ENCODE measurements at regions not wholly inside any gene's neighbourhood (a gene's known extent, or its start where the extent isn't known, plus 50 kb on each side); places are given as distances from the start of the nearest gene placed in this dataset.

DNA sequence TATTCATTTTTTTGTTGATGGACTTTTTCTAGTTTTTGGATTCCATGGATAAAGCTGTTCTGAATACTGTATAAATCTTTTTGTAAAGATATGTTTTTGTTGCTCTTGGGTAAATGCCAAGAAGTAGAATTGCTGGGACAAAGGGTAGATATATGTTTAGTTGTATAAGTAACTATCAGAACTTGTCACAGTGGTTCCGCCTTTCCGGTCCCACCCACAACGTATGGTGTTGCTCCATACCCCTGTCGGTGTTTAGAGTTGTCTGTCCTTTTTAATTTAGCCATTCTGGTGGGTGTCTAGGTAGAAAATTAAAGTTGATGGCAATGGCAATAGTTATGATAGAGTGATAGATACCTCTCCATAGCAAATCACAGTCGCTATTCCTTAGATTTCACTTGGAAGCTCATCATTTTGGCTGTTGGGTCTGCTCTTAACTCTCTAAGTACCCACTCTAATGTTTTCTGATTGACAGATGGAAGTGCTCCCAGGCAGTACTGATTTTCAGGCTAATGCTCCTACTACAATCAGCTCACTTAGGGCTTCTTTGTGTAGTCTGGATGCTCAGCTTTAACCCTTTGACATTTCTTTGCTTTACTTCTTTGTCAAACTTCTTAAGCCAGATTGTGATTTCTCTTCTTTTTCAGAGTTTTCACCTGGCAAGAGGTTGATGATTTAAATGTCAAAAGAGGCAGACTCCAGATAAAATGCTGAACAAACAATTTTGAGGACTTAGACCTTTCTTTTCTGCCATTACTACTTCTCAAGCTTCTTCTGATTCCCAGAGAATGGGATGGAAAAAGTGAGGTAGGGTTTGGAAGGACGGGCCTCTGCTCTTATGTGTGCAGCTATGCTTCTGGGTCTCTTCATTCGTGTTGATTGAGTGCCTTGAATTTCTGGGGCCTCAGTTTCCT, 156.4 kb downstream of the AQP4 start (continued):
- TF ChIP-seq, protein P1, sequence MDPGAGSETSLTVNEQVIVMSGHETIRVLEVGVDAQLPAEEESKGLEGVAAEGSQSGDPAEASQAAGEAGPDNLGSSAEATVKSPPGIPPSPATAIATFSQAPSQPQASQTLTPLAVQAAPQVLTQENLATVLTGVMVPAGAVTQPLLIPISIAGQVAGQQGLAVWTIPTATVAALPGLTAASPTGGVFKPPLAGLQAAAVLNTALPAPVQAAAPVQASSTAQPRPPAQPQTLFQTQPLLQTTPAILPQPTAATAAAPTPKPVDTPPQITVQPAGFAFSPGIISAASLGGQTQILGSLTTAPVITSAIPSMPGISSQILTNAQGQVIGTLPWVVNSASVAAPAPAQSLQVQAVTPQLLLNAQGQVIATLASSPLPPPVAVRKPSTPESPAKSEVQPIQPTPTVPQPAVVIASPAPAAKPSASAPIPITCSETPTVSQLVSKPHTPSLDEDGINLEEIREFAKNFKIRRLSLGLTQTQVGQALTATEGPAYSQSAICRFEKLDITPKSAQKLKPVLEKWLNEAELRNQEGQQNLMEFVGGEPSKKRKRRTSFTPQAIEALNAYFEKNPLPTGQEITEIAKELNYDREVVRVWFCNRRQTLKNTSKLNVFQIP (CRISPR knock-in tag; IDR thresholded peaks at IDR 0.05; ENCODE audit: borderline replicate concordance, low read depth) = no peak
- TF ChIP-seq TOX (CRISPR knock-in tag; IDR thresholded peaks at IDR 0.05; ENCODE audit: borderline replicate concordance) = no peak

DNA sequence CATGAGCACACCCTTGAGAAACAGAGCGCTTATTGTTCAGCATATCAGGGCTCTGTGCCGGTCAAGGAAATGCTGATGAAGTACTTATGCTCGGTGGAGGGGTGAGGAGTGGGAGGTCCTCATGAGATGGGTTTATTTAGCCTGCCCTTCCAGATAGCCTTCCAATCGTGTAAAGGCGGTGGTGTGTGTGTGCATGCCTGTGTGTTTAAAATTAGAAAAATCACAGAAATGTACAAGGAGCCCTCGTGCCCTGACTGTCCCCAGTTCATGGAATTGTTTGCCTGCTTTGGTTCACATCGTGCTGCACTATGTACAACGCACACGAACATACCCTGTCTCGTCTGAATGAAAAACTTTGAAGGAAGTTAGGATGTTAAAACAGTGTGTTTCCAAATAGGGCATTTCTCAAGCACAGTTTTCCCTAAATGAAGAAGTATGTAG, 158.6 kb downstream of the AQP4 start:
- ATAC-seq = no peak
- no peak for TF ChIP-seq ZNF70 (CRISPR knock-in tag; IDR thresholded peaks at IDR 0.05)
- TF ChIP-seq, protein P2, sequence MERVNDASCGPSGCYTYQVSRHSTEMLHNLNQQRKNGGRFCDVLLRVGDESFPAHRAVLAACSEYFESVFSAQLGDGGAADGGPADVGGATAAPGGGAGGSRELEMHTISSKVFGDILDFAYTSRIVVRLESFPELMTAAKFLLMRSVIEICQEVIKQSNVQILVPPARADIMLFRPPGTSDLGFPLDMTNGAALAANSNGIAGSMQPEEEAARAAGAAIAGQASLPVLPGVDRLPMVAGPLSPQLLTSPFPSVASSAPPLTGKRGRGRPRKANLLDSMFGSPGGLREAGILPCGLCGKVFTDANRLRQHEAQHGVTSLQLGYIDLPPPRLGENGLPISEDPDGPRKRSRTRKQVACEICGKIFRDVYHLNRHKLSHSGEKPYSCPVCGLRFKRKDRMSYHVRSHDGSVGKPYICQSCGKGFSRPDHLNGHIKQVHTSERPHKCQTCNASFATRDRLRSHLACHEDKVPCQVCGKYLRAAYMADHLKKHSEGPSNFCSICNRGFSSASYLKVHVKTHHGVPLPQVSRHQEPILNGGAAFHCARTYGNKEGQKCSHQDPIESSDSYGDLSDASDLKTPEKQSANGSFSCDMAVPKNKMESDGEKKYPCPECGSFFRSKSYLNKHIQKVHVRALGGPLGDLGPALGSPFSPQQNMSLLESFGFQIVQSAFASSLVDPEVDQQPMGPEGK (CRISPR knock-in tag; IDR thresholded peaks at IDR 0.05; ENCODE audit: borderline replicate concordance) = no peak
- TF ChIP-seq ISL1 (CRISPR knock-in tag; IDR thresholded peaks at IDR 0.05) = no peak
- TF ChIP-seq, protein P3, sequence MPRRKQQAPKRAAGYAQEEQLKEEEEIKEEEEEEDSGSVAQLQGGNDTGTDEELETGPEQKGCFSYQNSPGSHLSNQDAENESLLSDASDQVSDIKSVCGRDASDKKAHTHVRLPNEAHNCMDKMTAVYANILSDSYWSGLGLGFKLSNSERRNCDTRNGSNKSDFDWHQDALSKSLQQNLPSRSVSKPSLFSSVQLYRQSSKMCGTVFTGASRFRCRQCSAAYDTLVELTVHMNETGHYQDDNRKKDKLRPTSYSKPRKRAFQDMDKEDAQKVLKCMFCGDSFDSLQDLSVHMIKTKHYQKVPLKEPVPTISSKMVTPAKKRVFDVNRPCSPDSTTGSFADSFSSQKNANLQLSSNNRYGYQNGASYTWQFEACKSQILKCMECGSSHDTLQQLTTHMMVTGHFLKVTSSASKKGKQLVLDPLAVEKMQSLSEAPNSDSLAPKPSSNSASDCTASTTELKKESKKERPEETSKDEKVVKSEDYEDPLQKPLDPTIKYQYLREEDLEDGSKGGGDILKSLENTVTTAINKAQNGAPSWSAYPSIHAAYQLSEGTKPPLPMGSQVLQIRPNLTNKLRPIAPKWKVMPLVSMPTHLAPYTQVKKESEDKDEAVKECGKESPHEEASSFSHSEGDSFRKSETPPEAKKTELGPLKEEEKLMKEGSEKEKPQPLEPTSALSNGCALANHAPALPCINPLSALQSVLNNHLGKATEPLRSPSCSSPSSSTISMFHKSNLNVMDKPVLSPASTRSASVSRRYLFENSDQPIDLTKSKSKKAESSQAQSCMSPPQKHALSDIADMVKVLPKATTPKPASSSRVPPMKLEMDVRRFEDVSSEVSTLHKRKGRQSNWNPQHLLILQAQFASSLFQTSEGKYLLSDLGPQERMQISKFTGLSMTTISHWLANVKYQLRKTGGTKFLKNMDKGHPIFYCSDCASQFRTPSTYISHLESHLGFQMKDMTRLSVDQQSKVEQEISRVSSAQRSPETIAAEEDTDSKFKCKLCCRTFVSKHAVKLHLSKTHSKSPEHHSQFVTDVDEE (CRISPR knock-in tag; IDR thresholded peaks at IDR 0.05) = no peak
- no peak for TF ChIP-seq CSDC2 (CRISPR knock-in tag; IDR thresholded peaks at IDR 0.05)
- no peak for TF ChIP-seq ZNF565 (CRISPR knock-in tag; conservative IDR thresholded peaks at IDR 0.05; ENCODE audit: low read depth)
- TF ChIP-seq ZFP3 (CRISPR knock-in tag; IDR thresholded peaks at IDR 0.05) = no peak
- no peak for TF ChIP-seq RARB (CRISPR knock-in tag; IDR thresholded peaks at IDR 0.05)
- TF ChIP-seq OSR1 (CRISPR knock-in tag; IDR thresholded peaks at IDR 0.05) = no peak
- no peak for TF ChIP-seq TCF4 (CRISPR knock-in tag; IDR thresholded peaks at IDR 0.05; ENCODE audit: borderline replicate concordance)
- TF ChIP-seq ESRRG (CRISPR knock-in tag; IDR thresholded peaks at IDR 0.05) = no peak
- no peak for TF ChIP-seq TOX (CRISPR knock-in tag; IDR thresholded peaks at IDR 0.05; ENCODE audit: borderline replicate concordance)
- no peak for TF ChIP-seq ARNTL (CRISPR knock-in tag; IDR thresholded peaks at IDR 0.05; ENCODE audit: borderline replicate concordance, low read depth)
- no peak for TF ChIP-seq ZFP30 (CRISPR knock-in tag; IDR thresholded peaks at IDR 0.05)

DNA sequence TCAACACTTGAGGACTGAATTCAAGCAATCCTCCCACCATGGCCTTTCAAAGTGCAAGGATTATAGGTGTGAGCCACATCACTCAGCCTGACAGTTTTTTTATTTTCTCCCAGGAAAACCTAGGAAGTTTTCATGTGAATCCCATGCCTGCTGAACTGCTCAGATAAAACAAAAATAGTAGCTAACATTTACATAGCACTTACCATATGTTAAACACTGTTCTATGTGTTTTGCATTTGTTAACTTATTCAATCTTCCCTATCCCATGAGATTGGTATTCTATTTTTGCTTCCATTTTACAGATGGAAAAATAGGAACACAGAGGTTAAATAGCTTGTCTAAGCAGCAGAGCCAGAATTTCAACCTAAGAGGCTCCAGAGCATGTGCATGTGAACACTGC, 157.4 kb upstream of the KCTD1 start:
- no peak for ATAC-seq
- TF ChIP-seq, protein P2 (CRISPR knock-in tag; IDR thresholded peaks at IDR 0.05; ENCODE audit: borderline replicate concordance) = no peak
- no peak for TF ChIP-seq ZFP3 (CRISPR knock-in tag; IDR thresholded peaks at IDR 0.05)
- no peak for TF ChIP-seq TOX (CRISPR knock-in tag; IDR thresholded peaks at IDR 0.05; ENCODE audit: borderline replicate concordance)
- no peak for TF ChIP-seq ZNF8 (CRISPR knock-in tag; IDR thresholded peaks at IDR 0.05)
- TF ChIP-seq BACH2 (CRISPR knock-in tag; IDR thresholded peaks at IDR 0.05; ENCODE audit: borderline replicate concordance) = no peak
- TF ChIP-seq, protein P4, sequence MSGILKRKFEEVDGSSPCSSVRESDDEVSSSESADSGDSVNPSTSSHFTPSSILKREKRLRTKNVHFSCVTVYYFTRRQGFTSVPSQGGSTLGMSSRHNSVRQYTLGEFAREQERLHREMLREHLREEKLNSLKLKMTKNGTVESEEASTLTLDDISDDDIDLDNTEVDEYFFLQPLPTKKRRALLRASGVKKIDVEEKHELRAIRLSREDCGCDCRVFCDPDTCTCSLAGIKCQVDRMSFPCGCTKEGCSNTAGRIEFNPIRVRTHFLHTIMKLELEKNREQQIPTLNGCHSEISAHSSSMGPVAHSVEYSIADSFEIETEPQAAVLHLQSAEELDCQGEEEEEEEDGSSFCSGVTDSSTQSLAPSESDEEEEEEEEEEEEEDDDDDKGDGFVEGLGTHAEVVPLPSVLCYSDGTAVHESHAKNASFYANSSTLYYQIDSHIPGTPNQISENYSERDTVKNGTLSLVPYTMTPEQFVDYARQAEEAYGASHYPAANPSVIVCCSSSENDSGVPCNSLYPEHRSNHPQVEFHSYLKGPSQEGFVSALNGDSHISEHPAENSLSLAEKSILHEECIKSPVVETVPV (CRISPR knock-in tag; IDR thresholded peaks at IDR 0.05) = no peak
- no peak for TF ChIP-seq SNAI2 (CRISPR knock-in tag; IDR thresholded peaks at IDR 0.05)
- TF ChIP-seq OSR1 (CRISPR knock-in tag; IDR thresholded peaks at IDR 0.05) = no peak
- TF ChIP-seq ESRRG (CRISPR knock-in tag; IDR thresholded peaks at IDR 0.05) = no peak
- TF ChIP-seq ISL1 (CRISPR knock-in tag; IDR thresholded peaks at IDR 0.05) = no peak
